GM21619 (cell line): ENCODE measurements at regions not wholly inside any gene's neighbourhood (a gene's known extent, or its start where the extent isn't known, plus 50 kb on each side); places are given as distances from the start of the nearest gene placed in this dataset.

Experiments
- ATAC-seq: cut with Tn5 transposase; IDR thresholded peaks from one replicate; pipeline ENCODE4 v1.9.1; 2021; ENCODE audit not compliant: unreplicated experiment

GRCh38 chr20:6622041-6622440, 145.4 kb upstream of the BMP2 start:
- no peak for ATAC-seq

GRCh38 chr20:6618051-6618450, 149.4 kb upstream of the BMP2 start:
- ATAC-seq, result no peak

- no peak for ATAC-seq
Measured at GRCh38 chr20:6616421-6616820, 151.1 kb upstream of the BMP2 start.

- no peak for ATAC-seq
Measured at GRCh38 chr20:6614836-6615235, 152.7 kb upstream of the BMP2 start.

DNA sequence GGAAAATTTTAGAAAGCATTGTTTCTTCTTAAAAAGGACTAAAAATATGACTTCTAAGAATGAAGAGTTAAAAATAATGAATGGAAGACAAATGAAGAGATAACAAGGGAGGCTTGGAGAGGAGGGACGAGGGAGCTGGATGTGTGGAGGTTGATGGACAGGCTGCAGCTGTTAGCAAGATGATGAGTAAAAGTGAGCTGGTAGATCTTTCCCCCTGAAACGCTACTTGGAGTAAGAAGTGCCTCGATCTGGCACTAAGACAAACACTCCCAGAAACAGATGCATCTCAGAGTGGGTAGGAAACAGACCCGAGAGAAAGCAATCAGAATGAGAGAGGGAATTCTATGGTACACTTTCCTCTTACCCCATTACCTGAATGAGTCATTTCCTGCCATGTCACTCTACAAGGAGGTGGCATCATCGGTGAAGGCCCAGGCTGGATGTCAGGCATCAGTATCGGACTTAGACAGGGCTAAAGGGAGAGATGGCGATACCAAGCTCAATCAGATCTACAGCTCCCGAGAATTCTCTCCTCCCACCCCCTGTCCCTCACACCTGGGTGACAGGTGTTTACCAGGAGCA, 154.1 kb upstream of the BMP2 start:
- ATAC-seq, result peak; percentile 63

- no peak for ATAC-seq
Measured at GRCh38 chr20:6612606-6612923, 154.9 kb upstream of the BMP2 start.

DNA sequence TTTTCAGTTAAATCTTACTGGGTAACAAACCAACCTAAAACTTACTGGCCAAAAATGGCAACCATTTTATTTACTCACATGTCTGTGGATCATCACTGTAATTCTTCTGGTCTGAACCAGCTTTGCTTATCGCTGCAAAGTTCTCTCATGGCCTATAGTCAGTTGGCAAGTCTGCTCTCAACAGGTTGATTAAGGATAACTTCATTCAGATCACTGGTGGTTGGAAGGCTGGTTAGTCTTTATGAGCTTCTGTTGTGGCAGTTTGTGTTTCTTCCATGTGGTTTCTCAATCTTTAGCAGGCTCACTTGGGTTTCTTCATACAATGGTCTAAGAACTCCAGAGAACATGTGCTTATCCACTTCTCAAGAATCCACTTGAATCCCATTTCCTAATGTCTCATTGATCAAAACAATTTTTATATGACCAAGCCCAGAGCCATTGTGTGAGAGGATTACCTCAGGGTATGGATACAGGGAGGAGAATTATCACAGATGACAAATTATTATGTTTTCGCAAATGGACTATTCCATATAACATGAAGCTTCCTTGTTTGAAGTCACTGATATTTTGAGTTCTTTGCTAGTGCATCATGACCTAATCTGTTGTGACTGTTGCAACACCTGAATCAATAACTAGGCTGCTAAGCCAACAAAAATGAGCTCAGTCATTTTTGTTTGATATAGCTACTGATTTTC, 155.4 kb upstream of the BMP2 start:
- ATAC-seq, result no peak

DNA sequence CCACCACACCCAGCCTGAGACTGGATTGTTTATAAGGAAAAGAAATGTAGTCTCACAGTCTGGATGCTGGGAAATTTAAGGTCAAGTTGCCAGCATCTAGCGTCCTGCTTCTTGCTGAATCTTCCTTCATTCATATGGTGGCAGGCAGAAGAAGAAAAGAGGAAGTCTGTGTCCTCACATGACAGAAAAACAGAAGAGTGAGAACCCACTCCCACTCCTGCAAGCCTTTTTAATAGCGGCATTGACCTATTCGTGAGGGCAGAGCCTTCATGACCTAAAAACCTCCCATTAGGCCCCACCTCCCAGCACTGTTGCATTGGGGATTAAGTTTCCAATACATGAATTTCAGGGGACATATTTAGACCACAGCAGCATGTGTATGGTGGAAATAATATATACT, 160.8 kb upstream of the BMP2 start:
- no peak for ATAC-seq

DNA sequence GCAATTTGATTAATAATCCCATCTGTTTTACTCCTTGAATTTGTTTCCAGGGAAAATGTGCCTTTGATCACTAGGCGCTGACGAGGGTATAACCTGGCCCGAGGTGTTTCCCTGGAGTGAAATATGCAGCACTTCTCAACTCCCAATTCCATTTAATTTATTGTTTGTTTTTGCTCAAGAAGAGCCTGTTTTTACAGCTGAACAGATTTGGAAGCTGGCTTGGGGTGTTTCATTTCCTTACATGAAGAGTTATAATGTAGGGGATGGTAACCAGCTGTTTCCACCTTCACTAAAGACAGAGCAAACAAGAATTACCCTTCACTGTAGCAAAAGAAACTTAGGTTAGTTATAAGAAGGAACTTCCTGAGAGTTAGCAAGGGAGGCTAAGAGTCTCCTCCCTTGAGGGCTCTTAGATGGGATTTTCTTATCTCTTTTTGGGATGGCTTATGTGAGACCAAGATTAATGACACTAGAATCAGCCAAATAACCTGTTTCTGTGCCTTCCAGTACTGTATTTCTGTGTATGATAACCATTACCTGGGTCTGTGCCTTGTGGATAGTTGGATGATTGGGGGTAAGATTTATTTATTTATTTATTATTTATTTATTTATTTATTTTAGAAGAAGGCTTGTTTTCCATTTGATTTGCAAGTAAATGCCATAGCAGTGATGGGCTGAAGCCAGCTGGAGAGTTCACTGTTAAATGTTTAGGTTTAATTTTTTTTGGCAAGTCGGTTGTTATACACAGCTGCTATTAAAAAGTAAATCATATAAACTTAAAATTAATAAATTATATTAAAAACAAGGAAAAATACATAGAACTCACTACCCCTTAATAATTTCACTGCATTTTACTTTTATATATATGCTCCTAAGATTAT, 162.2 kb upstream of the BMP2 start:
- ATAC-seq, result no peak

DNA sequence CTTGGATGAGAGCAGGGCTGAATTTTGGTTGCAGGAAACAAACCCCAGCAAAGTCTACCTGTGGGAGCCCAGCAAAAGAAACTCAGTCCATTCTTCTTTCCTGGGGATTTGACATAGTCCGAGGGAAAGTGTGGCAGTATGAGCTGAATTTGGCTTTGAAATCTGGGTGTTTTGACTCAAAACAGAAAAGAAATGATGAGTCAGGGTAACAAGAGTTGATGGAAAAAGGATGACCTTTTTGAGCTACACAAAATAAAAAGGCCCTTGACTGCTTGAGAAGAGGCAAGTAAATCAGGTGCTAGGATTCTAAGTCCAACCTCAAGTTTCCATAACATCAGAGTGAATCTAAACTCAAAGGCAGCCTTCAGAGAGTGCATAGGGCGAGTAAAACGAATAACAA, 163.3 kb upstream of the BMP2 start:
- no peak for ATAC-seq

GRCh38 chr20:6599876-6600735, 167.4 kb upstream of the BMP2 start:
- no peak for ATAC-seq

DNA sequence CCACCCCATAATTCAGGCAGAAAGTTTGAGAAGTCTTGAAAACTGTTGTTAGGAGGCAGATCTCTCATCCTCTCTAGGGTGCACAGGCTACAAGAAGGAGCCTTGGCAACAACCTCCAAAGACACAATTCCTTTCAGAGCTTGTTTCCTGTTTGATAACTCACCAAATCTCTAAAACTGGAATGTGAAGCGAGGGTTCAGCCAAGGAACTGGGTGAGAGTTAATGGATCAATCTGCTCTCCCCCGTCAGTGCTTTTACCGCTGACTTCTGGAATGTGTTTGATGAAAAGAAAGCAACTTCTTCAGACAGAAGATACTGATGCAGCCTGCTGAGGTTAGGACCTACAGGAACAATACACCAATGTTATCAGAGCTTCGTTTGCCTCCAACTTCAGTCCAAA, 171.8 kb upstream of the BMP2 start:
- no peak for ATAC-seq

DNA sequence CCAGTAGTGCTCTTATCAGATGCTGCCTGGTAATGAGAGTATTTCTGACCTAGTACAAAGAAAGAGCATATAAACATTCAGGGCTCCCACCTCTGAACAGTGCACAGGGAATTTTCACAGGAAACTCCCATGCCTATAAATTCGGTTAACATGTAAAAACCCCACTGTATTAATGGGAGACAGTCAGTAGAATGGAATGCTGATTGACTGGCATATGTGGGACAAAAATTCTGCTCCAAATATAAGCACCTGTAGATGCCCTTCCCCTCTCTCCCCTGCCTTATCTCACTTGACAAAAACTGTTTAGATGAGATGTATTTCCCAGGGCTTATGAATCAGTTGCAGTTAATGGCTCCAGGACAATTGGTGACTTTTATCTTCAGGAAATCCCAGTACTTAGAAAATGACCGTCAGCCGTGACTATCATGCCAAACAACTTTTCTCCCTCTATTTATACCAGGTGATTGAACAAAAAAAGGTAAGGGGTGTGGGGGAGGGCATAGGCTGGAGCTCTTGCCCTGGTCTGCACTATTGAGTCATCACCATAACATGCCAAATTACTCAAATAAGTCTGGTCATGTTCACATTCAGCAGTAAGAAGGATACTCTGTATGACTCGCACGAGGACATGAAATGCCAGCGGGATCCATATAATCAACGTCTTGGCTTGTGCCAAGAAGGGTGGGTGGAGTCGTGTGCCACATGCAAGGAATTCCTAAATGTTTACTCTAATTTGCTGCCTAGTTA, 176.4 kb upstream of the BMP2 start:
- ATAC-seq, result no peak

- no peak for ATAC-seq
Measured at GRCh38 chr20:6588296-6588695, 179.2 kb upstream of the BMP2 start.

- peak; percentile 87 for ATAC-seq
Measured at GRCh38 chr20:6583134-6583738, 184.2 kb upstream of the BMP2 start.

- ATAC-seq, result no peak
Measured at GRCh38 chr20:6582449-6582848, 185.0 kb upstream of the BMP2 start.

DNA sequence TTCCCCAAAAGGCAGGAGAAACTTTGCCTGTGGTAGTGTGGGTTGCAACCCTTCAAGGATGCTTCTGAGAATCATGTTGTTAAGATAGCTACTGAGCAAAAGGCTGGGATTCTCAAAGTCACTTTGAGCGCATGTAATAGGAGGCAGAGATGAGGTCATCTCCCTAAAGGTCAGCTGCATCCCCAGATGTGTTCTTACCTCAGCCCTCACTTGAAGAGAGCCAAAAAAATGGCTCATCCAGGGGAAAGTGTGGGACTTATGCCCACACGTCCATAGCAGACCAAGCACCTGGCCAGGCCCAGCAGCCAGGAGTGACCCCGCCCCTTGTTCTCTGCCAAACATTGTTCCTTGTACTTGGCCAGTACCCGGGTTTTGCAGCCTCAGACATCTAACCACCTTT, 187.0 kb upstream of the BMP2 start:
- no peak for ATAC-seq

- no peak for ATAC-seq
Measured at GRCh38 chr20:6579824-6580223, 187.7 kb upstream of the BMP2 start.

DNA sequence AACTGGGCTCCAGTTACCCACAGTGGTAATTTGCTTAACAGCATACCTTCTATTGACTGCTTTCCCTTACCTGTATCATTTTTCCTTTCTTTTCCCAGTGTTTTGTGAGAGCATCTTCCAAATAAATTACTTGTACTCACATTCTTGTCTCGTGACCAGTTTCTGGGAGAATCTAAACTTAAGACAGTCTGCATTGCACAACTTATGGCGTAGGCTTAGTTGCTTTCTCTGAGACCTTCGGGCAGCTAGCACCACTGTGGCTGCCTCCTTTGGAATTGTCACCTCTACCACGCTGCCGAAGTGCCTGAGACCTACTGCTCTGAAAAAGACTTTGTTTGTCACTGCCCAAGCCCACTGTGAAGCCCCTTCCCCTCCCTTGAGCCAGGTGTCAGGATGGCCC, 188.1 kb upstream of the BMP2 start:
- ATAC-seq, result no peak

DNA sequence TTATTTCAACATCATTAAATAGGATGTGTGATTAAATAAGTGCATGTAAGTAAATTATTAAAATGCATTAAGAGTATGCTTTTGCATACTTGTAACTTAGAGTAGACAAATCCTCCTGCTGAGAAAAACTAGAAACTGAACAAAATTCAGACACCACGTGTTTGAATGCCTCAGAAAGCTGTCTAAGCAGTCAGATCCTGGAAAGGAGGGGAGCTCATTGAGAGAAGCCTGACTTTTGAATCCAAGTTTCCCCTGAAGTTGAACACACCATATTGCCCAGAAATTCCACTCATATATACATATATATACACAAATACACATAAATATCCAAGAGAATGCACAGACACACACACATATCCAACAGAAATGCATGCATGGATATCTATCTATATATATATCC, 190.0 kb upstream of the BMP2 start:
- ATAC-seq, result no peak
